LNCaP clone FGC (cell line): ENCODE measurements at regions not wholly inside any gene's neighbourhood (a gene's known extent, or its start where the extent isn't known, plus 50 kb on each side); places are given as distances from the start of the nearest gene placed in this dataset.
A peak's percentile ranks its signal among the peaks of the same experiment; 100 is the strongest.

Experiments used
- DNase-seq: peaks from one replicate; pipeline ENCODE4 v3.0.0-alpha.2; 2011; ENCODE audit warnings: low read depth
- H3K4me3 ChIP-seq: 2 replicates; pipeline ENCODE4 v1.5.1; 2011; ENCODE audit warnings: mild to moderate bottlenecking, low read depth, low read length, control low read depth
- TF ChIP-seq, protein P1 (sequence below): IDR thresholded peaks from 2 replicates; pipeline ENCODE4 v1.5.1; 2012; ENCODE audit warnings: mild to moderate bottlenecking; ENCODE audit not compliant: control insufficient read depth, insufficient read depth; ENCODE audit errors: extremely low read depth

DNA sequence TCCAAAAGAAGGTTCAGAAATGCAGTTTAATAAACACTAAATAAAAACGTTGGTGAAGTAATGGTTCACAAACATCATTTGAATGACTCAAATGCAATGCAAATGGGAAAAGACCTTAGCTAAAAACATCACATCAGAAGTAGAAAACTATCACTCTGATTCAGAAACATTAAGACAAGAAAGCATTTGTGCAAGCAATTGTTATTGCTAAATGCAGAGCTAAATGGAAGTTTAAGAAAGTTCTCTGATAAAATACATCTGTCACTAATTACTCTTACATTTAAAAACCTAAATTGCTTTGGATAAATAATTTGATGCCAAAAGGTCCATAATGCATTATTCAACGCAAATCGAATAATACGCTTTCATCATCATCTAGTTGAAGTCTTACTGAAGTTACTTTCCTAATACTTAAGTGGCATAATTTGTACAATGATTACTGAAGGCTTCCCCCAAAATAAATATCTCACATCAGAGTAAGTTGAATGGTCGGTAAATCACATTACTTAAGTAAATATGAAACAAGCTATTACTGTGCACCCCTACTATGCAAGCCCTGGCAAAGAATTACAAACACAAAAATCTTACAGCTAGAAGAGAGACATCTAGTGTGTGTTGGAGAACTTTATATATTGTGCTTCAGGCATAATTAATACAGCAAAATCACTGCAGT lies 105.7 kb upstream of the KCTD1 start:
- DNase-seq: no peak
- H3K4me3 ChIP-seq: no peak overlapping the region
- TF ChIP-seq, protein P1, sequence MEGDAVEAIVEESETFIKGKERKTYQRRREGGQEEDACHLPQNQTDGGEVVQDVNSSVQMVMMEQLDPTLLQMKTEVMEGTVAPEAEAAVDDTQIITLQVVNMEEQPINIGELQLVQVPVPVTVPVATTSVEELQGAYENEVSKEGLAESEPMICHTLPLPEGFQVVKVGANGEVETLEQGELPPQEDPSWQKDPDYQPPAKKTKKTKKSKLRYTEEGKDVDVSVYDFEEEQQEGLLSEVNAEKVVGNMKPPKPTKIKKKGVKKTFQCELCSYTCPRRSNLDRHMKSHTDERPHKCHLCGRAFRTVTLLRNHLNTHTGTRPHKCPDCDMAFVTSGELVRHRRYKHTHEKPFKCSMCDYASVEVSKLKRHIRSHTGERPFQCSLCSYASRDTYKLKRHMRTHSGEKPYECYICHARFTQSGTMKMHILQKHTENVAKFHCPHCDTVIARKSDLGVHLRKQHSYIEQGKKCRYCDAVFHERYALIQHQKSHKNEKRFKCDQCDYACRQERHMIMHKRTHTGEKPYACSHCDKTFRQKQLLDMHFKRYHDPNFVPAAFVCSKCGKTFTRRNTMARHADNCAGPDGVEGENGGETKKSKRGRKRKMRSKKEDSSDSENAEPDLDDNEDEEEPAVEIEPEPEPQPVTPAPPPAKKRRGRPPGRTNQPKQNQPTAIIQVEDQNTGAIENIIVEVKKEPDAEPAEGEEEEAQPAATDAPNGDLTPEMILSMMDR: 0 out of 2 replicates have a peak, but pooled peaks have one; percentile 12

DNA sequence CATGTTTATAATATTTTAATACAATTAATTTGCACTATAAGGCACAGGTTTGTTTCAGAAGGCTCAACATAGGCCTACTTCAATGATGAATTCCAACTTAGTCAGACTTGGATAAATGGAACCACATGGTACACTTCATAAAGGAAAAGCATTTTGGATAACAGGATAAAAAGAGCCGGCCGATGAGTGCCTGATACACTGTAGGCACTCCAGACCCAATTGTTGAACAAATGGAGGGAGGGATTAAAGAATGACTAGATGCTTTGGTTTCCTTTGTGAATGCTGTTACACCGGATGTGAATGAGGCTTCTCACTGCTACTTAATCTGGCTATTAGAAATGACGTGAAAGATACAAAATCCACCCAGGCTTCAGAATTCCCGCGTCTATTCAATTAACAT lies 104.1 kb upstream of the KCTD1 start:
- H3K4me3 ChIP-seq: no peak overlapping the region
- TF ChIP-seq, protein P1: no peak
- no peak for DNase-seq

DNA sequence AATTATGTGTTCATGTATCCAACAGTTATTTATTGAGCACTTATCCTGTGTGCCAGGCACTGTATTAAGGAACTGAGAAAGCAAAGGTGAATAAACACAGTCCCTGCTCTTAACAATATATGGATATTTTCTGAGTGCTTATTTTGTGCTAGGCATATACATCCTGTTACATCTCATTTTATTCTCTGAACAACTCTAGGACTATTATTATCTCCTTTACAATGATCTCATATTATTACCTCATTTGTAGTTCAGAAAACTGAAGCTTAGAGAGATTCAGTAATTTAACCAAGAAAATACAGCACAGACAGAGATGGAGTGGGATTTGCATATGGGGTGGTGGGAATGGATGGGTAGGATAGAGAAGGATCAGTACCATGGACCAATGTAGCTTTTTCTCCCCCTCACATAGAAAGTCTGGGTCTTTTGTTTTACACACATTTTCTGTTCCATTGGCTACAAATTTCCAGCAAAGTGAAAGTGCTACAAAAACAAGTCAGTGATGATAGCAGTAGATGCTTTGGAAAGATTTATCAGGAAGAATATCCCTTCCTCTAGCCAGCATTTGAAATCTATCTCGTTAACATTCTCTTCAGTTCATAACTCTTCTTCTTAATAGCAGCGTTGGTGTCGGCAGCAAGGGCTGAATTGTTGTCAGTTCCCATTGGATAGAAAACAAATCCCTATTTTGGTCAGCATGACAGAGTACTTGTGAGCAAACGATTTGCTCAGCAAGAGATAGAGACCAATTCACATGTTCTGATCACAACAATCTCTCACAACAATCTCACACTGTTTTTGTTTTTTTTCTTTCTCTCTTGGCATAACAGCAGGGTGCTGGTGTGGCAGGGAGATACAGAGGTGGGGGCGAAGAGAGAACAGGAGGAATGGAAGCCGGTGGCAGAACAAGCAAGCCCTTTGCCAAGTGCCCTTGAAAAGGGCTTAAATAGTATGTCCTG lies 102.2 kb upstream of the KCTD1 start:
- no peak overlapping the region for H3K4me3 ChIP-seq
- TF ChIP-seq, protein P1: no peak
- no peak for DNase-seq

DNA sequence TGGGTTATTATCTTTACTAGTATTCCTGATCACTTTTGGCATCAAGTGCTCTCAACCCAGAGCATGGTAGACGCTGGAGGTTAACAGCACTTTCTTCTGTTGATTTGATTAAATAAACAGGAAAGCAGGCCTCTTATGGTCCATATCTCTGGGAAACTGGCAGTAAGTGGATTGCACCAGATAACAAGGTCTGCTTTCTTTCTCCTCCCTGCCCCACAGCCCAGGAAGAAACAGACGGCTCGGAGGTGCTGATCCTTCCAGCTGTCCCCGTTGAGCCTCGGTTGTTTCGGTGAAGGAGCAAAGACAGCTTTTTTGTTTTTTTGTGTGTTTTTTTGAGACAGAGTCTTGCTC lies 100.8 kb upstream of the KCTD1 start:
- no peak for DNase-seq
- TF ChIP-seq, protein P1: no peak
- H3K4me3 ChIP-seq: no peak overlapping the region

DNA sequence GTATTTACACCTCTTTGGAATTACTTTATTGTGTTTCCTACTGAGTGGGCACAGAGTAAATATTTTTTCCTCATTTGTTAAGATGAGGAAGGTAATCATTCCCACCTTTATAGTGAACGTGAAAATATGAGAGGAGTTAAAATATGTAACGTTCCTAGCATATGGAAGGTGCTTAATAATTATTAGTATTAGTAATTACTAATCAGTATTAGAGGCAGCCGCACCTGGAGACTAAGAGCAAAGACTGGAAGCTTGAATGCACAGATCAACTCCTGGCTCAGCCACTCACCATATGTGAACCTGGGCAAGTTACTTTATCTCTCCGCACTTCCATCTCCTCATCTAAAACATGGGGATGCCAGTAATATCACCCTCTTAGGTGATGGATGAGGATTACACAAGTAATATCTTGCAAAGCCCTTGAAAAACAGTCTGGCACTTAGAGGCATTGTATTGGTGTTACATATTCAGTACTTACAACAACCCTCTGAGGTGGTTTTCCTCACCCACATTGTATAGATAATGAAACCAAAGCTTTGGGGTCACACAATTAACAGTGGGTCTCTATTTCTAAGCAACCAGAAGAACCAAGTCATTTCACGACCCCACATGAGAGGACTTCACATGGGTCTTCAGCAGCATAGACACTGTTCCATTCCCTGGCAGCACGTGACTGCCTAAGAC lies 100.3 kb upstream of the KCTD1 start:
- no peak for DNase-seq
- no peak overlapping the region for H3K4me3 ChIP-seq
- TF ChIP-seq, protein P1: no peak

DNA sequence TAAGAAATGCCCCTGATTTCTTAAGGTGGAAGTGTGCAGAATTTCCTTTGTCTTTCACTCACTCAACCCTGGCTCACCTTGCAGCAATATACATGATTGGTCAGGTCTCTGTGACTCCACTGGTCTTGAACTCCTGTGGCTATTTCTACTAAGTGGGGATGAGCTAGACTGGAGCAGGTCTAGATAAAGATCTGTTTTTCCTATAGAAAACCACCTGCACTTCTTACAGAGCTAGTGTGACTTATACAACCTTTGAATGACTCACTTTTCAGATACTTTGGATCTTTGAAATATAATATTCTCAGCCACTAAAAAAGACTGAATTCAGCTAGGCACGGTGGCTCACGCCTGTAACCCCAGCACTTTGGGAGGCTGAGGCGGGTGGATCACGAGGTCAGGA lies 98.5 kb upstream of the KCTD1 start:
- no peak overlapping the region for H3K4me3 ChIP-seq
- TF ChIP-seq, protein P1: no peak
- DNase-seq: no peak
